ENCODE measurements at regions not wholly inside any gene's neighbourhood (a gene's known extent, or its start where the extent isn't known, plus 50 kb on each side); places are given as distances from the start of the nearest gene placed in this dataset.

GRCh38 chr2:145960479-145961163, 1440.7 kb upstream of the ZEB2 start:
- Mint-ChIP-seq H3K27ac (no peak overlapping the region), H3K36me3 (ENCODE audit: low read depth) (no peaks in the 10 kb centered on the region), H3K4me3 (no peak overlapping the region)

GRCh38 chr2:145958611-145959010, 1438.7 kb upstream of the ZEB2 start:
- H3K27me3 Mint-ChIP-seq (ENCODE audit: low read depth) = no peaks in the 10 kb centered on the region
- H3K36me3 Mint-ChIP-seq (ENCODE audit: low read depth) = no peaks in the 10 kb centered on the region
- H3K27ac Mint-ChIP-seq = no peak overlapping the region
- H3K4me3 Mint-ChIP-seq = no peak overlapping the region
- H3K9me3 Mint-ChIP-seq = peaks cover 21% of the 10 kb centered on the region
- no peaks in the 10 kb centered on the region for H3K4me1 Mint-ChIP-seq (ENCODE audit: low read depth)

More at GRCh38 chr2:145960479-145961163, 1440.7 kb upstream of the ZEB2 start:
- H3K27me3 Mint-ChIP-seq (ENCODE audit: low read depth) = no peaks in the 10 kb centered on the region
- peaks cover 15% of the 10 kb centered on the region for H3K9me3 Mint-ChIP-seq
- no peaks in the 10 kb centered on the region for H3K4me1 Mint-ChIP-seq (ENCODE audit: low read depth)

- Mint-ChIP-seq H3K4me1 (ENCODE audit: low read depth) (no peaks in the 10 kb centered on the region), H3K27me3 (ENCODE audit: low read depth) (no peaks in the 10 kb centered on the region), H3K9me3 (peaks cover 24% of the 10 kb centered on the region), H3K4me3 (no peak overlapping the region), H3K27ac (no peak overlapping the region), H3K36me3 (ENCODE audit: low read depth) (no peaks in the 10 kb centered on the region)
Measured at GRCh38 chr2:145957929-145958328, 1438.0 kb upstream of the ZEB2 start.

GRCh38 chr2:145939949-145940348, 1420.0 kb upstream of the ZEB2 start:
- H3K36me3 Mint-ChIP-seq (ENCODE audit: low read depth) = no peaks in the 10 kb centered on the region
- no peak overlapping the region for H3K27ac Mint-ChIP-seq
- no peaks in the 10 kb centered on the region for H3K27me3 Mint-ChIP-seq (ENCODE audit: low read depth)
- H3K4me1 Mint-ChIP-seq (ENCODE audit: low read depth) = no peaks in the 10 kb centered on the region
- H3K9me3 Mint-ChIP-seq = peaks cover 3% of the 10 kb centered on the region
- no peak overlapping the region for H3K4me3 Mint-ChIP-seq

GRCh38 chr2:145935016-145935415, 1415.1 kb upstream of the ZEB2 start:
- Mint-ChIP-seq H3K9me3 (no peaks in the 10 kb centered on the region), H3K36me3 (ENCODE audit: low read depth) (no peaks in the 10 kb centered on the region), H3K27me3 (ENCODE audit: low read depth) (no peaks in the 10 kb centered on the region), H3K4me3 (no peak overlapping the region), H3K27ac (no peak overlapping the region), H3K4me1 (ENCODE audit: low read depth) (no peaks in the 10 kb centered on the region)

GRCh38 chr2:145931781-145932395, 1412.0 kb upstream of the ZEB2 start:
- Mint-ChIP-seq H3K4me1 (ENCODE audit: low read depth) (no peaks in the 10 kb centered on the region), H3K27ac (no peak overlapping the region), H3K4me3 (no peak overlapping the region), H3K36me3 (ENCODE audit: low read depth) (no peaks in the 10 kb centered on the region), H3K9me3 (no peaks in the 10 kb centered on the region), H3K27me3 (ENCODE audit: low read depth) (no peaks in the 10 kb centered on the region)

- H3K4me1 Mint-ChIP-seq (ENCODE audit: low read depth) = no peaks in the 10 kb centered on the region
- no peak overlapping the region for H3K4me3 Mint-ChIP-seq
- no peaks in the 10 kb centered on the region for H3K27me3 Mint-ChIP-seq (ENCODE audit: low read depth)
- H3K27ac Mint-ChIP-seq = no peak overlapping the region
- H3K9me3 Mint-ChIP-seq = no peaks in the 10 kb centered on the region
- H3K36me3 Mint-ChIP-seq (ENCODE audit: low read depth) = no peaks in the 10 kb centered on the region
Measured at GRCh38 chr2:145930318-145930717, 1410.4 kb upstream of the ZEB2 start.

- no peaks in the 10 kb centered on the region for H3K9me3 Mint-ChIP-seq
- no peaks in the 10 kb centered on the region for H3K27me3 Mint-ChIP-seq (ENCODE audit: low read depth)
- no peaks in the 10 kb centered on the region for H3K36me3 Mint-ChIP-seq (ENCODE audit: low read depth)
- no peaks in the 10 kb centered on the region for H3K4me1 Mint-ChIP-seq (ENCODE audit: low read depth)
- no peak overlapping the region for H3K4me3 Mint-ChIP-seq
- H3K27ac Mint-ChIP-seq = no peak overlapping the region
Measured at GRCh38 chr2:145927131-145927950, 1407.4 kb upstream of the ZEB2 start.

- Mint-ChIP-seq H3K27ac (no peak overlapping the region), H3K4me3 (no peak overlapping the region), H3K27me3 (ENCODE audit: low read depth) (no peaks in the 10 kb centered on the region), H3K4me1 (ENCODE audit: low read depth) (no peaks in the 10 kb centered on the region), H3K36me3 (ENCODE audit: low read depth) (no peaks in the 10 kb centered on the region), H3K9me3 (no peaks in the 10 kb centered on the region)
Measured at GRCh38 chr2:145925591-145925990, 1405.7 kb upstream of the ZEB2 start.

GRCh38 chr2:145919477-145919876, 1399.6 kb upstream of the ZEB2 start:
- no peaks in the 10 kb centered on the region for H3K27me3 Mint-ChIP-seq (ENCODE audit: low read depth)
- H3K27ac Mint-ChIP-seq = no peak overlapping the region
- H3K9me3 Mint-ChIP-seq = no peaks in the 10 kb centered on the region
- no peaks in the 10 kb centered on the region for H3K4me1 Mint-ChIP-seq (ENCODE audit: low read depth)
- H3K36me3 Mint-ChIP-seq (ENCODE audit: low read depth) = no peaks in the 10 kb centered on the region
- H3K4me3 Mint-ChIP-seq = no peak overlapping the region

GRCh38 chr2:145918951-145919350, 1399.0 kb upstream of the ZEB2 start:
- Mint-ChIP-seq H3K36me3 (ENCODE audit: low read depth) (no peaks in the 10 kb centered on the region), H3K9me3 (no peaks in the 10 kb centered on the region), H3K27ac (no peak overlapping the region), H3K4me3 (no peak overlapping the region), H3K4me1 (ENCODE audit: low read depth) (no peaks in the 10 kb centered on the region), H3K27me3 (ENCODE audit: low read depth) (no peaks in the 10 kb centered on the region)

GRCh38 chr2:145916799-145917198, 1396.9 kb upstream of the ZEB2 start:
- no peak overlapping the region for H3K4me3 Mint-ChIP-seq
- no peak overlapping the region for H3K27ac Mint-ChIP-seq
- no peaks in the 10 kb centered on the region for H3K9me3 Mint-ChIP-seq
- no peaks in the 10 kb centered on the region for H3K36me3 Mint-ChIP-seq (ENCODE audit: low read depth)
- H3K27me3 Mint-ChIP-seq (ENCODE audit: low read depth) = no peaks in the 10 kb centered on the region
- H3K4me1 Mint-ChIP-seq (ENCODE audit: low read depth) = no peaks in the 10 kb centered on the region

GRCh38 chr2:145914716-145915115, 1394.8 kb upstream of the ZEB2 start:
- Mint-ChIP-seq H3K27me3 (ENCODE audit: low read depth) (no peaks in the 10 kb centered on the region), H3K4me1 (ENCODE audit: low read depth) (no peaks in the 10 kb centered on the region), H3K9me3 (no peaks in the 10 kb centered on the region), H3K27ac (no peak overlapping the region), H3K36me3 (ENCODE audit: low read depth) (no peaks in the 10 kb centered on the region), H3K4me3 (no peak overlapping the region)

- no peaks in the 10 kb centered on the region for H3K27me3 Mint-ChIP-seq (ENCODE audit: low read depth)
- H3K9me3 Mint-ChIP-seq = no peaks in the 10 kb centered on the region
- H3K4me1 Mint-ChIP-seq (ENCODE audit: low read depth) = no peaks in the 10 kb centered on the region
- no peak overlapping the region for H3K27ac Mint-ChIP-seq
- H3K36me3 Mint-ChIP-seq (ENCODE audit: low read depth) = no peaks in the 10 kb centered on the region
- no peak overlapping the region for H3K4me3 Mint-ChIP-seq
Measured at GRCh38 chr2:145910416-145910815, 1390.5 kb upstream of the ZEB2 start.

- no peaks in the 10 kb centered on the region for H3K4me1 Mint-ChIP-seq (ENCODE audit: low read depth)
- H3K4me3 Mint-ChIP-seq = no peak overlapping the region
- H3K9me3 Mint-ChIP-seq = no peaks in the 10 kb centered on the region
- no peaks in the 10 kb centered on the region for H3K36me3 Mint-ChIP-seq (ENCODE audit: low read depth)
- no peak overlapping the region for H3K27ac Mint-ChIP-seq
- no peaks in the 10 kb centered on the region for H3K27me3 Mint-ChIP-seq (ENCODE audit: low read depth)
Measured at GRCh38 chr2:145909766-145910165, 1389.8 kb upstream of the ZEB2 start.

Measured in T-helper 1 cell treated with Interleukin-12 subunit alpha and Interleukin-12 subunit beta and Interleukin-4 antibody, amounts not matched to agents 30 μg/mL and 1 μg/mL, for 36 hours (primary cell).